Epithelial cell of proximal tubule (primary cell): ENCODE measurements at regions not wholly inside any gene's neighbourhood (a gene's known extent, or its start where the extent isn't known, plus 50 kb on each side); places are given as distances from the start of the nearest gene placed in this dataset.
A peak's percentile ranks its signal among the peaks of the same experiment; 100 is the strongest.

Experiments used
- DNase-seq: peaks from one replicate; pipeline ENCODE4 v3.0.0-alpha.2; 2011; ENCODE audit warnings: low read depth
- H3K4me3 ChIP-seq: 2 replicates; pipeline ENCODE4 v1.5.1; 2011; ENCODE audit warnings: low read depth, mild to moderate bottlenecking, low read length
- TF ChIP-seq, protein P1 (sequence below): conservative IDR thresholded peaks from 2 replicates; pipeline ENCODE4 v1.5.1; 2012; ENCODE audit warnings: low read depth, mild to moderate bottlenecking, low read length

DNA sequence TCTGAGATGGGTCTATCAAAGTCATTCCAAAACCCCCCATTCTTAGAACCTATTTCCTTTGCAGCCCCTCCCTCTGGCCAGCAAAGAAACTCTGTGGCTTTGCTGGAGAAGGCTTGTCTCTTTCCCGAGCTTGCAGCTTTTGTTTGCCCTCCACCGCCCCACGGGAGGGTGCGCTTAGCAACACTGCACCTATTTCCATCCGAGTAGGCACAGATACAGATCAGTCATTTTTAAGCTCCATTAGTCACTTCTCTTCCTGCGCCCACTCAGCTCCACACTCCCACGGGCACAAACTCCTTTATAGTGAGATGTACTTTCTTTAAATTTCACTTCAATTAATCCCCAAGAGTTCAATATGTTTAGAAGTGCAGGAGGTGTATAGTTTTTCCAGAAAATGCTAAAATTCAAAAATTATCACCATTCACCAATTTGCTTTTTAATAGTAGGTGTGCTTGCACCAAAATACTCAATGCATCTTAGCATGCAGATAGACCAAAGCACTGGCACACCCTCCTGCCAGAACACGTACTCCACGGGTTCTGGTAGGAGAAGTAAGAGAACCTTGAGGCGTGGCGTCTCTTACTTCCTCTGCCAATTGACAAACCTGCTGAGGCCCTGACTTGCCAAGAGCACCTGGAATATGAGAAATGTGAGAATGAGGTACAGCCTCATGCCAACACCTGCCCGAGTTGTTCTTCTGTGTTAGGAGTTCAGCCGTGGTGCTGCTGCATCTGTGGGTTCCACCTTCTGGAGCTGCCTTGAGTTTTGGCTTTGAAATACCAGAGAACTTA is 183.7 kb downstream of the TEX29 start:
- no peak for DNase-seq
- H3K4me3 ChIP-seq = no peak overlapping the region
- TF ChIP-seq, protein P1, sequence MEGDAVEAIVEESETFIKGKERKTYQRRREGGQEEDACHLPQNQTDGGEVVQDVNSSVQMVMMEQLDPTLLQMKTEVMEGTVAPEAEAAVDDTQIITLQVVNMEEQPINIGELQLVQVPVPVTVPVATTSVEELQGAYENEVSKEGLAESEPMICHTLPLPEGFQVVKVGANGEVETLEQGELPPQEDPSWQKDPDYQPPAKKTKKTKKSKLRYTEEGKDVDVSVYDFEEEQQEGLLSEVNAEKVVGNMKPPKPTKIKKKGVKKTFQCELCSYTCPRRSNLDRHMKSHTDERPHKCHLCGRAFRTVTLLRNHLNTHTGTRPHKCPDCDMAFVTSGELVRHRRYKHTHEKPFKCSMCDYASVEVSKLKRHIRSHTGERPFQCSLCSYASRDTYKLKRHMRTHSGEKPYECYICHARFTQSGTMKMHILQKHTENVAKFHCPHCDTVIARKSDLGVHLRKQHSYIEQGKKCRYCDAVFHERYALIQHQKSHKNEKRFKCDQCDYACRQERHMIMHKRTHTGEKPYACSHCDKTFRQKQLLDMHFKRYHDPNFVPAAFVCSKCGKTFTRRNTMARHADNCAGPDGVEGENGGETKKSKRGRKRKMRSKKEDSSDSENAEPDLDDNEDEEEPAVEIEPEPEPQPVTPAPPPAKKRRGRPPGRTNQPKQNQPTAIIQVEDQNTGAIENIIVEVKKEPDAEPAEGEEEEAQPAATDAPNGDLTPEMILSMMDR = no peak

DNA sequence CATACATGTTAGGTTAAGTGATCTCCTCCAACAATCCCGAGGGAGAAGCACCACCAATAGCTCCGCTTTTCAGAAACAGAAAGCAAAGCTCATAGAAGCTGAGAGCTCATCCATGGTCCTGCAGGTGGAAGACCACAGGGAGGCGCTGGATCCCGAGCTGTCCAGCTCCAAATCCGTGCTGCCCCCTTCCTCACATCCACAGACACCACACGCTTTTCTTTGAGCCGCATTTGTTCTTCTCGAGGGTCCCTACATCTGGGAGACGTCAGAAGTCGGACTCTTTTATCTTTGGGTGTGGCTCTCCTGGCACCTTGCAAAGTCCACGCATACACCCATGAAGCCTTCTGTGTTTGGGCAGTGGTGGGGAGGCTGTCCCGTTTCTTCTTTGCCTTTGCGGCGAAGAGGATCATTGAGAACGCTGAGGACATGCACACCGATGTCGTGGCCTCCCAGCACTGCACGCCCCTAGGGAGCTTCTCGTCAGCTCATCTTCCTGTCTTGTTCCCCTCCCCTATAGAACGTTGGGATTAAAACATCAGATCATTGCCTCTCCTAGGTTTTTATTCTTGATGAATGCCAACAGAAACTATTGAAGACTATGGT is 184.8 kb downstream of the TEX29 start:
- TF ChIP-seq, protein P1 = peak; percentile 18
- no peak for DNase-seq

DNA sequence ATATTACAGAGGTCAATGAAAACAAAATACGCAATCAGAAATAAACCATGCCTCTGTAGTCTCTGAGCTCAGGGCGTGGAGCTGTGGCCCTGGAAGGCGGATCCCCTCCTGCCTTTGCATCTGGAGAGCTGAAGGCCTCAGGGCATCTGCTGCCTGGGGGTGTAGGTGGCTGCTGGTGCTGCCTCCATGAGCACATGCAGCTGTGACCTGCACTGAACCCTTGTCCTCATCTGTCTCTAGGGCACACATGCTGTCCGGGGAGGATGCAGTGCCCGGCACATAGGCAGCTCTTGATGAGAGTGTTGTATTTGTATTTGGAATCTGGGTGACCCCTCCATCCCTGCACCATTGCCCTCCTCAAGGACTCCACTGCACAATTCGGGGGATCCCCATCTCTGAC is 185.7 kb downstream of the TEX29 start:
- TF ChIP-seq, protein P1 = no peak
- H3K4me3 ChIP-seq = no peak overlapping the region
- DNase-seq = no peak

More for the DNA sequence above, 184.8 kb downstream of the TEX29 start:
- no peak overlapping the region for H3K4me3 ChIP-seq

DNA sequence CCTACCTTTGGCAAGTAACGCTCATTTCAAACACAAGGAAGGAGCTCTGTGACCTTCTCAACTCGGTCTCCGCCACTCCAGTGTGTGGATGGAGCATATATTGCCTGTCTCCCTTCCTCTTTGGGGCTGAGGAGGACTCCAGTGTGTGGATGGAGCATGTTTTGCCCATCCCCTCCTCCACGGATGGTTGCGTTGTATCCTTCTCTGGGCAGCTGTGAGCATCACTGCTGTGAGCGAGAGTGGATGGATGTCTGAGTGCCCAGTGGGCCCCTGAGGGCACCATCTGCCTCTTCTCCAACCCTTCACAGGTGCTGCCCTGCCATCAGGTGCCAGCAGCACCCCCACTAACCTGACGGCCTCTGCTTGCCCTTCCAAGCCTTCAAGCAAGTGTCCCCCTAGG is 186.2 kb downstream of the TEX29 start:
- DNase-seq = no peak
- H3K4me3 ChIP-seq = no peak overlapping the region
- TF ChIP-seq, protein P1 = no peak

DNA sequence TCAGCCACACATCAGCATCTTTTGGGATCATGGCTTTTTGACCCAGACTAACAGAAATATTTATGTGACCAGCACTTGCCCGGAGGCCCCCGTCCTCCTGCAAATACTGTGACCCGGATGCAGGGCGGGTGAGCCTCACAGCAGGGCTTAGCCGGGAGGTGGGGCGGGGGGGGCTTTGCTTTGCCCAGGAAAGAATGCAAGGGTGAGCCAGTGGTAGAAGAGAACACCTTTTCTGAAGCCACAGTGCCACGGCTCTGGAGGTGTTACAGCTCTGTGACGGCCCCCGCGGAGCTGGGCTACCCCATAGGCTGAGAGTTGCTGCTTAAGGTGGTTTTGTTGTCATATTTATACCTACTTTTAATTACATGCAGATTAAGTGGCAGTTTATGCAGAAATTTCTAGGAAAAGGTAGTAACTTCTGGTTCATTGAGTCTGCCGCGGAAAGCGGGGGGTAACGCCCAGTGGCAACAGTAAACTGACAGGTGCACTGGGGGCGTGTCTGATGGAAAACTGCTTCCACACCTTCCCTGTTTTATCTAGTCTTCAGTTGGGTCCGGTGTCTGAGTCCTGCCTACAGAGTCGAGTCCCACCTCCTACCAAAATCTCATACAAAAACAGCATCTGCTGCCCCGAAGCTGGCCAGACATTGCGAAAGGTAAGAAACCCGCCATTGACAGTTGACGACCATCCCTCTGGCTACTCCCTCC is 187.9 kb downstream of the TEX29 start:
- no peak for DNase-seq
- TF ChIP-seq, protein P1 = no peak
- H3K4me3 ChIP-seq = no peak overlapping the region

DNA sequence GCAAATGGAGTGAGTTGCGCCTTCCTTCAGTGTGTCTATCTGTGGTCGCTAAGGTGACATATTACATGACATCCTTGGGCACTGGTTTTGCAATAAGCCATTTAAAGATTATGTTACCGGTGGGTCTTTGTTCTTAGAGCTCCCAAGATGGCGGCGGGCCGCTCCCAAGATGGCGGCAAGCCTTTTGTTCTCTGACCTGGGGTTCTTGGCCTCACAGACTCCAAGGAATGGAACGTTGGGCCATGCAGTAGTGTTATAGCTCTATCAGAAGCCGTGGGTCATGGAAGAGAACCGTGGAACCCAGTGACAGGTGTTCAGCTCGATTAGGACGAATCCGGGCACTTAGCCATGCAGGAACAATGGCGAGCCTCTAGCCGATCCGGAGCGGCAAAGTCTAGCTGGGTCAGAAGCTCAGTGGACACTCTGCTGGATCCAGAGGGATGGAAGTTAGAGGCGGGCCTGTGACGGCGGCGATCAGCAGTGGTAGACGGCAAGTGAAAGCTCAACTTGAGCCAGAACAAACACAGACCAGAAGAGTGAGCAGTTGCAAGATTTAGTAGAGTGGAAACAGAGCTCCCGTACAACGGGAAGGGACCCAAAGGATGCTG is 188.6 kb downstream of the TEX29 start:
- TF ChIP-seq, protein P1 = no peak
- no peak for DNase-seq
- H3K4me3 ChIP-seq = no peak overlapping the region
